ENCODE measurements at regions not wholly inside any gene's neighbourhood (a gene's known extent, or its start where the extent isn't known, plus 50 kb on each side); places are given as distances from the start of the nearest gene placed in this dataset.
A peak's percentile ranks its signal among the peaks of the same experiment; 100 is the strongest.

- TF ChIP-seq ZBTB33 (IDR thresholded peaks at IDR 0.05; ENCODE audit: borderline replicate concordance, low read depth) (peak; percentile 65; the same call in 1 of the 2 replicates), NFIC (IDR thresholded peaks at IDR 0.05; ENCODE audit: borderline replicate concordance) (peak; percentile 82)
Observed at GRCh38 chr5:8829323-8830029, 716.4 kb downstream of the SEMA5A start (continued).

- no peaks in the 10 kb centered on the region for H3K27me3 ChIP-seq (ENCODE audit: insufficient read depth)
- H3F3A ChIP-seq (replicated peaks; ENCODE audit: insufficient read depth) = peaks cover 23% of the 10 kb centered on the region
- no peak for DNase-seq
- TF ChIP-seq MXI1 (IDR thresholded peaks at IDR 0.05; ENCODE audit: low read depth, low read length) (no peak), TCF12 (IDR thresholded peaks at IDR 0.05) (no peak), RFX5 (IDR thresholded peaks at IDR 0.05; ENCODE audit: low read length) (no peak), TEAD4 (IDR thresholded peaks at IDR 0.05; ENCODE audit: borderline replicate concordance, insufficient read depth) (no peak), POLR2AphosphoS5 (IDR thresholded peaks at IDR 0.05; ENCODE audit: low read depth, low read length) (no peak), CHD2 (IDR thresholded peaks at IDR 0.05; ENCODE audit: low read length, partially characterized antibody) (no peak)
- no peak overlapping the region for H2AFZ ChIP-seq (ENCODE audit: low read depth)
- peaks cover 0 to 14% of the 10 kb centered on the region in 2 experiments; a peak in 2 of 4 replicates for H3K4me1 ChIP-seq (ENCODE audit: control insufficient read depth in 1 of 2, insufficient read depth in 2 of 2, low read depth in 1 of 2, low read length in 1 of 2)
- ChIA-PET POLR2A (no interaction called here), CTCF (interaction anchor here (1.4 kb wide), 1 partner anchor 77 kb away, joined by 3 read pairs; no protein-coding TSS in a partner anchor)
- no peaks in the 10 kb centered on the region for H3K79me2 ChIP-seq (ENCODE audit: insufficient read depth)
- no peaks in the 10 kb centered on the region for H3K36me3 ChIP-seq (replicated peaks in 1 of 2; ENCODE audit: control insufficient read depth in 1 of 2, insufficient read depth in 2 of 2, low read length in 1 of 2)
- no peak overlapping the region for H3K4me2 ChIP-seq
- no peak overlapping the region for H3K4me3 ChIP-seq (ENCODE audit: low read depth in 2 of 2, low read length in 1 of 2)
- H3K9ac ChIP-seq = no peak overlapping the region
- peaks cover 14% of the 10 kb centered on the region; the same call in 1 of the 2 replicates for H3K9me3 ChIP-seq
- no peaks in the 10 kb centered on the region for H4K20me1 ChIP-seq (ENCODE audit: insufficient read depth)
- 38% methylated on average over 3 of the region's 3 CpGs for WGBS (ENCODE audit: low lambda C conversion rate)
- no peak overlapping the region for H3K27ac ChIP-seq (ENCODE audit: low read depth in 2 of 2, low read length in 1 of 2)
- no peaks in the 10 kb centered on the region for H3K9me2 ChIP-seq
Observed at GRCh38 chr5:8831251-8831650, 714.6 kb downstream of the SEMA5A start.

- no peaks in the 10 kb centered on the region for H3K36me3 ChIP-seq (replicated peaks in 1 of 2; ENCODE audit: control insufficient read depth in 1 of 2, insufficient read depth in 2 of 2, low read length in 1 of 2)
- POLR2A ChIA-PET = no interaction called here
- H3K27ac ChIP-seq (ENCODE audit: low read depth in 2 of 2, low read length in 1 of 2) = no peak overlapping the region
- H3F3A ChIP-seq (replicated peaks; ENCODE audit: insufficient read depth) = peaks cover 23% of the 10 kb centered on the region
- no peak overlapping the region for H3K4me2 ChIP-seq
- H3K4me3 ChIP-seq (ENCODE audit: low read depth in 2 of 2, low read length in 1 of 2) = no peak overlapping the region
- no peaks in the 10 kb centered on the region for H3K27me3 ChIP-seq (ENCODE audit: insufficient read depth)
- CTCF ChIA-PET = no interaction called here
- H3K9ac ChIP-seq = no peak overlapping the region
- H3K79me2 ChIP-seq (ENCODE audit: insufficient read depth) = no peaks in the 10 kb centered on the region
- no peaks in the 10 kb centered on the region for H4K20me1 ChIP-seq (ENCODE audit: insufficient read depth)
- H3K9me2 ChIP-seq = no peaks in the 10 kb centered on the region
- peaks cover 14% of the 10 kb centered on the region; the same call in 1 of the 2 replicates for H3K9me3 ChIP-seq
- DNase-seq = no peak
- peaks cover 0 to 11% of the 10 kb centered on the region in 2 experiments; a peak in 2 of 4 replicates for H3K4me1 ChIP-seq (ENCODE audit: control insufficient read depth in 1 of 2, insufficient read depth in 2 of 2, low read depth in 1 of 2, low read length in 1 of 2)
- 45% methylated on average over 1 of the region's 1 CpG for WGBS (ENCODE audit: low lambda C conversion rate)
- no peak overlapping the region for H2AFZ ChIP-seq (ENCODE audit: low read depth)
- TF ChIP-seq RCOR1 (IDR thresholded peaks at IDR 0.05; ENCODE audit: low read length) (no peak), TEAD4 (IDR thresholded peaks at IDR 0.05; ENCODE audit: borderline replicate concordance, insufficient read depth) (no peak), RAD21 (IDR thresholded peaks at IDR 0.05; ENCODE audit: low read length) (no peak), NFIC (IDR thresholded peaks at IDR 0.05; ENCODE audit: borderline replicate concordance) (no peak), EZH2phosphoT487 (IDR thresholded peaks at IDR 0.05; ENCODE audit: borderline replicate concordance, low read depth) (no peak), GABPA (IDR thresholded peaks at IDR 0.05; ENCODE audit: low read depth) (no peak), POLR2AphosphoS5 (IDR thresholded peaks at IDR 0.05; ENCODE audit: low read depth, low read length) (no peak), USF1 (IDR thresholded peaks at IDR 0.05; ENCODE audit: borderline replicate concordance, low read depth) (no peak), TCF12 (IDR thresholded peaks at IDR 0.05) (no peak), RFX5 (IDR thresholded peaks at IDR 0.05; ENCODE audit: low read length) (no peak), ZBTB33 (IDR thresholded peaks at IDR 0.05; ENCODE audit: borderline replicate concordance, low read depth) (no peak), PBX3 (IDR thresholded peaks at IDR 0.05) (no peak), ELF1 (IDR thresholded peaks at IDR 0.05) (no peak), FOXM1 (IDR thresholded peaks at IDR 0.05; ENCODE audit: low read depth) (no peak), SIN3A (IDR thresholded peaks at IDR 0.05; ENCODE audit: borderline replicate concordance, low read depth, low read length) (no peak), FOXJ3 (CRISPR knock-in tag; IDR thresholded peaks at IDR 0.05) (no peak)
Observed at GRCh38 chr5:8831854-8832253, 714.0 kb downstream of the SEMA5A start.

Data from SK-N-SH (cell line).